HG02623 (cell line): ENCODE measurements at regions not wholly inside any gene's neighbourhood (a gene's known extent, or its start where the extent isn't known, plus 50 kb on each side); places are given as distances from the start of the nearest gene placed in this dataset.
"Not testable (repeated sequence)": the region's sequence is repeated elsewhere in the genome, so short reads cannot be mapped to it uniquely, and the experiment has no call there.

Experiments
- ATAC-seq: cut with Tn5 transposase; IDR thresholded peaks from one replicate; pipeline ENCODE4 v1.9.1; 2021; ENCODE audit warnings: moderate library complexity; ENCODE audit not compliant: unreplicated experiment

- ATAC-seq = no peak
Measured at GRCh38 chr18:30713299-30713698, 329.2 kb downstream of the DSC3 start.

DNA sequence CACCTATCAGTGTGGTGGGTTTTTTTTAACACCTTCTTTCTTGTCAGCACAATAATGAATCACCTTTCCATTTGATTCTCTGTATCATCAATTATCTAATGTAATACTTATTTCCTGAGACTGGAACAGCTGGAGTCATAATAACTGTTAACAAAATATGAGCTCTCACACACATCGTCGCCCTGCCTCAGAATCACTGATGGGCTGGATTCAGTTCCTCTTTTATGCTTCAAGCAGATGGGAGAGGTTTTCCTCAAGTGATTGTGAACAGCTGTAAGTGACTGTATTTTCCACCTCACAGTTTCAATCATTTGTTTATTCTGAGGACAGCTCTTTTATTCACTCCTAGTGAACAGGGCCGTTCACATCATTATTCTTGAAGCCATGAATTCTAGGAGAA, 330.2 kb downstream of the DSC3 start:
- peak; percentile 84 for ATAC-seq

DNA sequence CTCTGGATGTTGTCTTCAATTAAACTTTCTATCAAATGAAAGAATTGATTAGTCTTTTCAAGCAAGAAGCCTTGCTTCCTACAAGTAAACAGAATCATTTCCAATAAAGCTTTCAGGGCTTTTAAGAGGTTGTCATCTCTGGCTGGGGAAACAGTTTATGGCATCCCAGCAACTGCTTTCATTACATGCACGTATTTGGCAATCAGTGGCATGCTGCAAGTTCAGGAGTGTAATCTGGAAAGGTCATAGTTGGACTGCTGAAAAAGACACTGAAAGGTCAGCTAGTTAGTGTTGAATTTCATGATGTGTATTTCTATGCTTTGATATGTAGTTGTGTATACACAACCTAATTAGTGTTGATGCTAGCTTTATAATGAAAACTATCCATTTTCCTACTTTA, 332.9 kb downstream of the DSC3 start:
- no peak for ATAC-seq

DNA sequence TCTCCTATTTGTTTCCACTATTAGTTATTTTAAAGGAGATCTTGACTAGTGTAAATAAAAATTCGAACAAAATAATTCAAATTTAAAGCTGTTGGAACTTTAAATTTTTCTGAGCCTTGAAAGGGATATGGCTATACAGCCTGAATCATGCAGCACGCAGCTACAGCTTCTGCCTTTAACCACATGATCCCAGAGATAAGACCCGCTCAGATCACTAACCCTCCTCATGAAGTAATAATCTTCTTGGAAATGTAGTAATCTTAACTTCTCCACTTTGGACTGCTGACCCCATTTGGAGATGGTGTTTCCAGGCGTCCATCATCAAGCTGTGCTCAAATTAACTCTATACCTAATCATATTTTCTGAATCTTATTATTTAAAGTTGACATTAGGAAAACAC, 336.6 kb downstream of the DSC3 start:
- no peak for ATAC-seq

- ATAC-seq = no peak
Measured at GRCh38 chr18:30698571-30698970, 344.0 kb downstream of the DSC3 start.

- ATAC-seq = no peak
Measured at GRCh38 chr18:30696201-30696600, 346.3 kb downstream of the DSC3 start.

DNA sequence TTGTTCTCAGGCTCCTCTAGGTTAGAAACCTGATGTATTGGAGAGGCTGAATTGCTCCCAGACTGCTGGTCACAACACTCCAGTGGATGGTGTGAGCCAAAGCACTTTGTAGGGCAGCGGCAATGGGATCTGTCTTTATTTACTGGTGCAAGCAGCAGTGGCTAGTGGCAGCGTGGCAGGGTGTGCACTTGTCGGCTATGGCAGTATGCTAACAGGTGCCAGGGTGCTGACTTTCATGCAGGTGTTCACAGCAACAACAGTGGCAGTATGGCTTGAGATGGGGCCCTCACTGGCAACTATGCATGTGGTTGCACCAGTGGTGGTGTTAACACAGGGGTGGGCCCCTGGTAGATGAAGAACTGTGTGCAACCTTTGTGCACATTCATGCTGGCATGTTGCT, 347.8 kb downstream of the DSC3 start:
- no peak for ATAC-seq

DNA sequence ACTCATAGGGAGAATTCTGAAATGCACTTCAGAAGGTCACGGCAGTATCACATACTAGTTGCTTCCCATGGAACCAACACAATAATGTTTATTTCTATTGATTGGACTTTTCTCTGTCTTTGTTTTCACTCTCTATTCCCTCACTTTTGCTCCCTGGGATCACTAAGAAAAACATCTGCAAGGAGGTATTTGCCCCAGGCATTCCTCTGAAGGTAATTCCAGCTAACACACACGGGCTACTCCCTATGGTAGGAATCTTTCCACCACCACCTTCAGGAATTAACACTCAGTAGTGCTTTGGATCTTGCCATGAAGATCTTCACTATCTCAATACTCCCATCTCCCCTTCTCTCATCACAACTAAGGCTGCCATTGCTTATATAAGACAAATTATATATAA, 353.3 kb downstream of the DSC3 start:
- ATAC-seq = no peak

DNA sequence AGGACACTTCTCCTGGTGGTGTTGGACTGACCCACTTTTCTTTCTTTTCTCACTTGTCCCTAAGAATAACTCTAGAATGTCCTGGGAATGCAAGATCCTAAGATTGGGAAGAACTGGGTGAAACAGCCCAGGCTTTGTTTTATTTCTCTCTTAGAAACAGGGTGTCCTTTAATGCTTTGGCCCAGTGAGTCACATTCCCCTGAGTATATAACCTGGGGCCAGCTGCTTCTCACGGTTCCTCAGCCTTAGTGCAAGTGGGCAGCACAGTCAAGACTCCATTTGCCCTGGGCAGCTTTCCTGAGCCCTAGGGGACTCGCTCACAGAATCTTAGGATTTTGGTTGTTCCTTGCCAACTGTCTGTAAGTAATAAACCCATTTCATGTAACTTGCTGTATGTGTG, 355.0 kb downstream of the DSC3 start:
- ATAC-seq = no peak

- ATAC-seq = no peak
Measured at GRCh38 chr18:30684825-30685481, 357.6 kb downstream of the DSC3 start.

- no peak for ATAC-seq
Measured at GRCh38 chr18:30683836-30684235, 358.7 kb downstream of the DSC3 start.

GRCh38 chr18:30682672-30683071, 359.9 kb downstream of the DSC3 start:
- ATAC-seq = no peak

DNA sequence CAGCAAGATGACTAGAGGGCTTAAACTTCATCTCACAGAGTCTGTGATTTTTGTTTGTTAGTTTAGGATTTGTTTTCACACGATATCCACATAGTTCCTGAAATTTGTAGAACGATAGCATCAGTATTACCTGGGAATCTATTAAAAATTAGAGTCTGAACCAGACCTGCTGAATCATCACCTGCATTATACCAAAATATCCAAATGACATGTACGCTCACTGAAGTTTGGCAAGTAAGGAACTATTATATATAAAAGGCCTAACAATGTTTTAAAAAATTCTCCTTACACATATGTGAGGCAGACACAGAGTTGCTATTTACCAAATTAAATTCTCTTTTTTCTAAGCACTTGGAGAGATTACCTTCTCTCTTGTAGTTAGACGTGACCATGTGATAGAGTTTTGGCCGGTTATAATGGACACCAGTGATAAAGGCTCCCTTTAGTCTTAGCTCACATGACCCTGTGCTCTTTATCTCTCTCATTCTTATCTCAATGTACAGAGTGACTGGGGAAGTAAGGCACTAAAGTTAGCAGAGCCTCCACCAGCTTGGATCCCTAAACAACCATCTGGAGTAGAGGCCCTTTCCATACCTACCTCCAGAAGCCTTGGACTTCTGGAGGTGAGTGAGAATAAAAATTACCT, 363.1 kb downstream of the DSC3 start:
- ATAC-seq = no peak

GRCh38 chr18:30677813-30678212, 364.7 kb downstream of the DSC3 start:
- not testable (repeated sequence) for ATAC-seq

- ATAC-seq = no peak
Measured at GRCh38 chr18:30676053-30676480, 366.5 kb downstream of the DSC3 start.

DNA sequence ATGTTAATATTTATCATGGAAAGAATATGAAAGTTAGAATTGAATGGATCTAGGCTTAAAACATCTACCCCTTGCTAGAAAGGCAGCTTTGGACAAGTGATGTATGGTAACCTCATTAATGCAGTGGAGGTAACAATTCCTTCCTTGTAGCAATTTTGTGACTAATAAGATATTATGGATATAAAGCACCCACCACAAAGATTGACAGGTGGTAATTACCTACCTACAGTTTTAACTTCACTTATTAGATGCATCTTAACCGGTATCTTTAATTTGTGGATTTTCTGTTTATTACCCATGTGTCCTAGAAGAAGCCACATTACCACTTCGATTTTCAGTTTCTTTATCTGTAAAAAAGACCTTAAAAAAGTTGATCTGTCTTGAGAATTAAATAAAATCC, 367.0 kb downstream of the DSC3 start:
- ATAC-seq = no peak

- no peak for ATAC-seq
Measured at GRCh38 chr18:30675072-30675471, 367.5 kb downstream of the DSC3 start.

DNA sequence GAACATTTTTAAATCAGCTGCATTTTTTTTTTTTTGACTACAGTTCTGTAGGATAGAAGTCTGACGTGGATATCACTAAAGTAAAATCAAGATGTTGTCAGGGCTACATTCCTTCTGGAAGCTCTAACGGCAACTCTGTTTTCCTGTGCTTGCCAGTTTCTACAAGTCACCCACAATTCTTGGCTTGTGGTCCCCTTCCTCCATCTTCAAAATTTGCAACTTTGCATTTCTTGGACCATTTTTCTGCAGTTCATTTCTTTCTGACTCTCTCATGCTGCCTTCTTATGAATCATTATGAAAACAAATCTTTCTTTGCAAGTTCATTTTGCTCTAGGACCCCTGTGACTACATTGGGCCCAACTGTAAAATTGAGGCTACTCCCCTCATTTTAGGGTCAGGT, 367.9 kb downstream of the DSC3 start:
- no peak for ATAC-seq

GRCh38 chr18:30672439-30672838, 370.1 kb downstream of the DSC3 start:
- ATAC-seq = not testable (repeated sequence)

DNA sequence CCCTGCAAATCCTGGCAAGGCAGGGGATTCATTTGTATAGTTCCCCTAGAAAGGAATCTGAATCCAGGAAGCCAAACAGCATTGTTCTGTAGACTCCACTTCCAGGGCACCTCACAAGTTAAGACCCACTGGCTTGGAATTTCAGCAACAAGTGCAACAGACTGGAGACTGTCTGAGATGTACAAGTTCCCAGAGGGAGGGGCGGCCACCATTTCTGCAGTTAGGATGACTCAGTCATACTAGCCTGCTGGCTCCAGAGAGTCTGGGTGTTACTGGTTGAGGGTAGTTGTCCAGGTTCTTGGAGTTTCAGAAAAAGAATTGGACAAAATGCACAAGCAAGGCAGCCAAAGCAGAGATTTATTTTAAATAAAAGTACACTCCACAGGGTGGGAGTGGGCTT, 384.2 kb downstream of the DSC3 start:
- ATAC-seq = no peak

- no peak for ATAC-seq
Measured at GRCh38 chr18:30652387-30652786, 390.2 kb downstream of the DSC3 start.

DNA sequence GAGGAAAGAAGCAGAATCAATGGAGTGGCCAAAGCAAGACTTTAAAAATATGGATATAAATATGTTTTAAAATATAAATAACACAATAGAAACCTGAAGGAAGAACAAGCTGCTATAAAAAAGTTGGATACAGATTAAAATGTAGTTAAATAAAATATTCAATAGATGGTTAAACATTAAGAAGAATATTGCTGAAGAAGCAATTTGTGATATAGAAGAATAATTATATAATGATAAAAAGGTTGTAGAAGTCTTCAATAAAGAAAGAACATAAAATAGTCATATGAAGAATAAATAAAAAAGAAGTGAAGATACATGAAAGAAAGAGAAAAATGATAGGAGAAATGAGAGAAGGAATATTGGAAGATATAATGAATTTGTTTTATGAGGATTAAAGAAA, 392.0 kb downstream of the DSC3 start:
- ATAC-seq = no peak

- no peak for ATAC-seq
Measured at GRCh38 chr18:30644158-30644557, 398.4 kb downstream of the DSC3 start.
